AG09319 (cell line): ENCODE measurements at regions not wholly inside any gene's neighbourhood (a gene's known extent, or its start where the extent isn't known, plus 50 kb on each side); places are given as distances from the start of the nearest gene placed in this dataset.
A peak's percentile ranks its signal among the peaks of the same experiment; 100 is the strongest.

ENCODE experiments used
- DNase-seq: peaks from one replicate; pipeline ENCODE4 v3.0.0-alpha.2; 2010; ENCODE audit warnings: low read depth; ENCODE audit errors: extremely low read depth
- CTCF ChIP-seq: IDR thresholded peaks from 2 replicates; pipeline ENCODE4 v1.5.1; 2011; ENCODE audit warnings: low read depth, mild to moderate bottlenecking, inconsistent platforms, low read length, moderate library complexity

GRCh38 chr1:18552631-18553030 is 71.9 kb downstream of the KLHDC7A start:
- DNase-seq = no peak
- no peak for TF ChIP-seq CTCF

DNA sequence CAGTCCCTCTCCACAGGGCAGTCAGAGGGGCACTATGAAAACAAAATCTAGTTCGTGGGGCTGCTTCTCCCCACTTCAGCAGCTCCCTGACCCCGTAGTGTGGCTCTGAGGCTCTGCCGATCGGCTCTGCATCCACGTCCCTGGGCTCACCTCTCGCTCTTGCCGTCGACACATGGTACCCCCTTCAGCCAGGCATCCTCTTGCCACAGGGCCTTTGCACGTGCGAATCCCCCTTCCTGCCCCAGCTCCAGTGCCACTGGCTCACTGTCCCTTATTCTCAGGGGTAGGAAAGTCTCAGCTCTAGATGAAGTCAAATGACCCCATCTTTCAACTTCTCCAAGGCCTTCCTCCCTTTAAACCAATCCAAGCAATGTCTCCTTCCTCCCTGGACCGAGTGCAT is 72.7 kb downstream of the KLHDC7A start:
- no peak for TF ChIP-seq CTCF
- no peak for DNase-seq

DNA sequence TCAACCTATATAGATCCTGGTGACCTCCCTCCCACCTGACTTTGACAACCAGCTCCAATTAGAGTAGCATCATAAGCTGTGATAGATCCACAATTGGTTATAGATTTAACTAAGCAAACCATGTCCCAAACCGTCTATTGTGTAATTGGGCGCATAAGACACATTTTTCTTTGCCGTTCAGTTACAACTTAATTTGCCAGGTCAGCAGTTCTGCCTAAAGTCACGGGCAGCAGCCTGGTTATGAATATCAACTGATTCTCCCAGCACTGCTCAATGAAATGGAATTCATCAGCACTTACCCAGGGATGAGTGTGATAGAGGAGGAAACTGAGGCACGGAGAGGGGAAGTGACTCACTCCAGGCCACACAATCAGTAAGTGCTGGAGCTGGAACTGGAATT is 73.4 kb downstream of the KLHDC7A start:
- no peak for DNase-seq
- no peak for TF ChIP-seq CTCF

DNA sequence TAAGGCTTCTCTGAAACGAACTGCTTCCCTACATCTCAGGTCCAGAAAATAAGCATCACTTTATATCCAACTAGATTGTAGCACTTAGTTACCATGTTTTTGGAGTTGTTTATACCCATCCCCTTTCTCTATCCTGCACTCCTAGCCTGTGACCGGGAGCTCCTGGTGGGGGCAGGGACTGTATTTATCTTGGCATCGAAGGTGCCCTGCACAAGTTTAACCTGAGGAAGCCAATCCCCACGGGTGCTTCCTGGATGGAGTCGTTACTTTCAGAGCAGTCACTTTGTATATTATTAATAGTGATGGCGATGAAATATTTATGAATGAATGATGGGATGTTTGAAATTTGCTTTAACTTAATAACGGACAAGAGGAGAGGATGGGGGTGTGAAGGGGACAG is 73.9 kb downstream of the KLHDC7A start:
- no peak for TF ChIP-seq CTCF
- no peak for DNase-seq

GRCh38 chr1:18555036-18555435 is 74.3 kb downstream of the KLHDC7A start:
- no peak for TF ChIP-seq CTCF
- no peak for DNase-seq

GRCh38 chr1:18556364-18556763 is 74.3 kb upstream of the PAX7 start:
- no peak for DNase-seq
- peak; percentile 34 for TF ChIP-seq CTCF

GRCh38 chr1:18557621-18558465 is 72.8 kb upstream of the PAX7 start:
- no peak for TF ChIP-seq CTCF
- no peak for DNase-seq
